ENCODE measurements at regions not wholly inside any gene's neighbourhood (a gene's known extent, or its start where the extent isn't known, plus 50 kb on each side); places are given as distances from the start of the nearest gene placed in this dataset.

DNA sequence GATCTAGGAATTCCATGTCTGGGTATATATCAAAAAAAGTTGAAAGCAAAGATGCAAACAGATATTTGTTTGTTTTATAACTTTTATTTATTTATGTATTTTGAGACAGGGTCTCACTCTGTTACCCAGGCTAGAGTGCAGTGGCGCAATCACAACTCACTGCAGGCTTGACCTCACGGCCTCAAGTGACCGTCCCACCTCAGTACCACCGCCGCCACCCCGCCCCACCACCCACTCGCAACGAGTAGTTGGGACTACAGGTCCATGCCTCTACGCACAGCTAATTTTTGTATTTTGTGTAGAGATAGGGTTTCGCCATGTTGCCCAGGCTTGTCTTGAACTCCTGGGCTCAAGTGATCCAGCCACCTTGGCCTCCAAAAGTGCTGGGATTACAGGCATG lies 66.5 kb upstream of the KTN1 start:
- Histone ChIP-seq H2AFZ (ENCODE audit: insufficient read depth, low read depth, low read length, poor library complexity, severe bottlenecking) (no peak overlapping the region), H3K9me3 (ENCODE audit: control extremely low read depth in 1 of 3, control insufficient read depth in 2 of 3, insufficient read depth in 1 of 3, low read length in 2 of 3) (peaks cover 0 to 5% (median 0%) of the 10 kb centered on the region in 3 donors), H3K36me3 (replicated peaks in 1 of 2; ENCODE audit: control extremely low read depth in 1 of 2, control insufficient read depth in 1 of 2, extremely low read depth in 1 of 2, insufficient read depth in 2 of 2, low read length in 1 of 2) (no peaks in the 10 kb centered on the region), H3K4me3 (ENCODE audit: control extremely low read depth in 1 of 5, extremely low read depth in 1 of 5, insufficient read depth in 1 of 5, low read depth in 2 of 5, low read length in 4 of 5) (no peak overlapping the region), H4K20me1 (ENCODE audit: control insufficient read depth, insufficient read depth, low read length, poor library complexity, severe bottlenecking) (no peaks in the 10 kb centered on the region), H3K9ac (ENCODE audit: low read length) (no peak overlapping the region), H3K27me3 (replicated peaks in 1 of 4; ENCODE audit: control extremely low read depth in 1 of 4, control insufficient read depth in 3 of 4, insufficient read depth in 4 of 4, low read length in 3 of 4) (no peaks in the 10 kb centered on the region), H3K4me2 (replicated peaks; ENCODE audit: low read depth, low read length, poor library complexity, severe bottlenecking) (no peak overlapping the region), H3K27ac (ENCODE audit: low read length in 2 of 2) (no peak overlapping the region), H3K4me1 (ENCODE audit: control insufficient read depth in 2 of 2, insufficient read depth in 2 of 2, low read length in 2 of 2) (no peaks in the 10 kb centered on the region), H3K79me2 (ENCODE audit: control insufficient read depth, insufficient read depth, low read length) (no peaks in the 10 kb centered on the region)
- ChIA-PET POLR2A (no interaction called here), CTCF (no interaction called here)
- WGBS (ENCODE audit: insufficient coverage), result 98% methylated on average over 9 of the region's 10 CpGs
- no peak for TF ChIP-seq EZH2 (IDR thresholded peaks at IDR 0.05; ENCODE audit: borderline replicate concordance, insufficient read depth, low read depth, low read length, poor library complexity, severe bottlenecking)
- TF ChIP-seq CTCF (IDR thresholded peaks at IDR 0.05), result no peak
- H3K27ac Mint-ChIP-seq, result no peak overlapping the region
- ATAC-seq (ENCODE audit: low read depth) (no peak), DNase-seq (no peak)
- no peak overlapping the region for H3K4me3 Mint-ChIP-seq
- no peaks in the 10 kb centered on the region for H3K4me1 Mint-ChIP-seq
- H3K9me3 Mint-ChIP-seq (ENCODE audit: insufficient read depth), result peaks cover 8% of the 10 kb centered on the region
- peaks cover 3% of the 10 kb centered on the region for H3K27me3 Mint-ChIP-seq
- intact Hi-C loops (cut with micrococcal nuclease), result no loop called here

DNA sequence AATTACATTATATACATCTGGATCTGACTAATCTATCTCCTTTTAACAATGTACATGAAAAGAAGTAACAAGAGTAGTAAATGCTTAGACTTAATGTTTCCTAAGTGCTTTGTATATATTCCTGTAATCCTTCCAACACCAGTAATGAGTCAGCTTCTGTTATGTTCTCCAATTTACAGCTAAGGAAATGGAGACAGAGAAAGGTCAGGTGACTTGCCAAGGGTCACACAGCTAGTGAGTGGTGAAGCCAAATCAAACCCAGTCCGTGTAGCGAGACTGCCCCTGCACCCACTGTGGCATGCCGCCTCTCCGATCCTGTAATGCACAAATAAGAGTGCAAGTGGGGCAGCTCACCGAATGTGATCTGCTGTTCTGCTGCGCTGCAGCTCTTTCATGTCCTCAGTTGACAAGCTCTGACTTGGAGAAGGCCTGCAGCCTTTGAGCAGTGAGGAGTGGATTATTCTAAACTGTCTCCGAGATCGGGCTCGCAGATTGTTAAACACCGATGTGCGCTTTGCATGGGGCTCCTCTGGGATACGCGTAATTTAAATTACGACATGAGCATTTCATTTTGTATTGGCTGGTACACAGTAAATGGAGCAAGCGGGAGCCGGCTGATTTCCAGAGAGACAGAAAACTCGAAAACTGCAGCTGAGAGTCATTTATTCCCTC lies 65.1 kb upstream of the KTN1 start:
- ChIA-PET CTCF (no interaction called here), POLR2A (no interaction called here)
- Histone ChIP-seq H3K79me2 (ENCODE audit: control insufficient read depth, insufficient read depth, low read length) (no peaks in the 10 kb centered on the region), H3K27ac (ENCODE audit: low read length in 2 of 2) (no peak overlapping the region), H3K9ac (ENCODE audit: low read length) (no peak overlapping the region), H2AFZ (ENCODE audit: insufficient read depth, low read depth, low read length, poor library complexity, severe bottlenecking) (no peak overlapping the region), H4K20me1 (ENCODE audit: control insufficient read depth, insufficient read depth, low read length, poor library complexity, severe bottlenecking) (no peaks in the 10 kb centered on the region), H3K9me3 (ENCODE audit: control extremely low read depth in 1 of 3, control insufficient read depth in 2 of 3, insufficient read depth in 1 of 3, low read length in 2 of 3) (peaks cover 0 to 6% (median 0%) of the 10 kb centered on the region in 3 donors), H3K4me2 (replicated peaks; ENCODE audit: low read depth, low read length, poor library complexity, severe bottlenecking) (no peak overlapping the region), H3K36me3 (replicated peaks in 1 of 2; ENCODE audit: control extremely low read depth in 1 of 2, control insufficient read depth in 1 of 2, extremely low read depth in 1 of 2, insufficient read depth in 2 of 2, low read length in 1 of 2) (no peaks in the 10 kb centered on the region), H3K4me1 (ENCODE audit: control insufficient read depth in 2 of 2, insufficient read depth in 2 of 2, low read length in 2 of 2) (no peaks in the 10 kb centered on the region), H3K27me3 (replicated peaks in 1 of 4; ENCODE audit: control extremely low read depth in 1 of 4, control insufficient read depth in 3 of 4, insufficient read depth in 4 of 4, low read length in 3 of 4) (no peaks in the 10 kb centered on the region), H3K4me3 (ENCODE audit: control extremely low read depth in 1 of 5, extremely low read depth in 1 of 5, insufficient read depth in 1 of 5, low read depth in 2 of 5, low read length in 4 of 5) (no peak overlapping the region)
- DNase-seq (no peak), ATAC-seq (ENCODE audit: low read depth) (no peak)
- peaks cover 3% of the 10 kb centered on the region for H3K27me3 Mint-ChIP-seq
- no peak overlapping the region for H3K27ac Mint-ChIP-seq
- H3K4me1 Mint-ChIP-seq, result no peaks in the 10 kb centered on the region
- no peak overlapping the region for H3K4me3 Mint-ChIP-seq
- peaks cover 8% of the 10 kb centered on the region for H3K9me3 Mint-ChIP-seq (ENCODE audit: insufficient read depth)
- no peak for TF ChIP-seq EZH2 (IDR thresholded peaks at IDR 0.05; ENCODE audit: borderline replicate concordance, insufficient read depth, low read depth, low read length, poor library complexity, severe bottlenecking)
- TF ChIP-seq CTCF (IDR thresholded peaks at IDR 0.05), result no peak
- 93% methylated on average over 17 of the region's 17 CpGs for WGBS (ENCODE audit: insufficient coverage)
- intact Hi-C loops (cut with micrococcal nuclease), result no loop called here

Data from B cell (primary cell).